NCI-H1694 (cell line): ENCODE measurements at regions not wholly inside any gene's neighbourhood (a gene's known extent, or its start where the extent isn't known, plus 50 kb on each side); places are given as distances from the start of the nearest gene placed in this dataset.
"Not testable (repeated sequence)": the region's sequence is repeated elsewhere in the genome, so short reads cannot be mapped to it uniquely, and the experiment has no call there.

Experiments
- DNase-seq: peaks from one replicate; lab custom pipeline; 2025; lab: John Stamatoyannopoulos, UW

DNA sequence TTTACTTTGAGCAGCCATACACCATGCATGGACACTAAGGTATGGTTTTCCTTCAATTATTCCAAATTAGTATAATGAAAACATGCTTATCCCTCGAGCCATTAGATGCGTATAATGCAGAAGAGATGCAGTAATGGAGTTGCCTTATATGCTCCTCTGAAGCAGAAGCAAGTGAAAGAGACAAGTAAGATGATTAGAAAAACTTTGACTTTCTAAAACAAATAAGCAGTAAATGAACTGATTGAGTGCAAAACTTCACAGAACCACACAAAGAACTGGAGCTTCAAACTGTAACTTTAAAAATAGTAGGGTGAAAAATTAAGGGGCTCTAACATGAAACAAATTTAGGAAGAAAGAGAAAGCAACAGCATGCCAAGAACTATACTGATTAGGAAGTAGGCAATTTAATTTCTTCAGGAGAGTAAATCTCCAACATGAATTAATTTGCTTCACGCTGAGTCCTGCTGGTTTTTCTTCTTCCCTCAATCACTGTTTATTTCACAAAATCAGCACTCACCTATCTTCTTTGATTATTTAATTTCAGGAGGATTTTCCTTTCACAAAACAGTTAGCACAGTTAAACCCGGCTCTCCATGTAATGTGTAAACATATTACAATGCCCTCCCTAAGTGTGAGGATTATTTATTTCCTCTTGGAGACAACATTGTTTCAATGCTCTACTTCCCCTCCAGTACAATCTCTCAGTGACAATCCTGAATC lies 90.3 kb upstream of the PAM start:
- no peak for DNase-seq

DNA sequence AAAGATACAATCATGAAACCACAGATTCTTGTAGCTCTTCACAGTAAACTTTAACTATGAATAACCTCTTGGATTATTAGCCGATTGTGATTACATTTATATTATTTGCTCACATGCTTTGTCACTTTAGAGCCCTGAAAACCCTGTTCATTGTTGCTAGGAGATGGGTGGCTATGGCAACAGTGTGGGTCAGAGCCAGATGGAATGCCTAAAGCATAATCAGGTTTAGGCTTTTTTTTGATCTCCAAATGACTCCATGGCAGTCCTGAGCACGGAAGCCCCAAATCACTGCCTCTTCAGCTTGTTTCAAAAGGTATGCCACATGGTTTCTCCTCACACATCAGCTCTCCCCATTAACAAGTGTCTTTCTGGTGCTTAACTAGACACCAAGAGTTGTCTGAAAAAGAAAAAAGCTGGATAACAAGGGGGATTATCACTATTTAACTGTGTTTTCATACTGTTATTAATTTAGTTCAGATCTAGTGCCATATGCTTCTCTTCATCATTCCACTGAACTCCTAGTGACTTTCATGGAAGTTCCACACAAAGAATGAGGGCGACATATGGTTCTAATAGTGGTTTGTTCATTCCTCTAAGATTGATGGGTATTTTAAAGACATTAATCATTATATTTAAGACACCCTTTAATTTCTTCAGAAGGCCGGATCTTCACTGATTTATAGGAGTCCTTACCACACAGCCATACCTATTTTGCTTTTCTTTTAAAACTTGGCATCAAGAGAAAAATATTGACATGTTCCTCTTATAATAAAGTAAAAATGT lies 88.8 kb upstream of the PAM start:
- DNase-seq, result peak; percentile 91

DNA sequence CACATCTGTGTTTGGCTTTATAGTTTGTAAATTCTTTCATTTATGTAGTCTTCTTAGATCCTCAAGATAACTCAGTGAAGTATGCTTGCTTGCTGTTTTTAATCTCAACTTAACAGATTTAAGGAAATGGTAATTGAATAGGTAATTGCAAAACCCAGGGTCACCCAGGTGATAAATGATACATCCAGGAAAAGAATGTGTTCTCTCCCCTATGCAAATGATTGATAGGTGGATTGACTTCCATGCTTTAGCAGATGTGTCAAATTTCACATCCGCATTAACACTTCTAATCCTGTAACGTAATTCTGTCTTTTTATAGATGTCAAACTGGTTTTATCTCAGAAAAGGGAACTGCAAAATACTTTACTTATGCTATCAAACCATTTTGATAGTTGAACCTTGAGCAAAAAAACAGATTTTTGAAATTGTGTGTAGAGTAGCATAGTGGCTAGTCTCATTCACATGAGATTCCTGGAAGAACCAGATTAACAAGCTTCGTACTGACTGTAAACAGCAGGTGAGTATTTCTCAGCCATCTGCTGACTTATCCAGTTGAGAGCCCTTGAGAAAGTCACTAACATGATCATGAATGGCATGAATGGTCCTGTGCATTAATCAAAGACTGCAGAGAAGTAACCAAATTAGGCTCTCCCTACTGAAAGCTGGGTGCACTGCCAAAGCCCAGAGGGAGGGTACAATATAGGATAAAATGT lies 86.7 kb upstream of the PAM start:
- DNase-seq, result no peak

DNA sequence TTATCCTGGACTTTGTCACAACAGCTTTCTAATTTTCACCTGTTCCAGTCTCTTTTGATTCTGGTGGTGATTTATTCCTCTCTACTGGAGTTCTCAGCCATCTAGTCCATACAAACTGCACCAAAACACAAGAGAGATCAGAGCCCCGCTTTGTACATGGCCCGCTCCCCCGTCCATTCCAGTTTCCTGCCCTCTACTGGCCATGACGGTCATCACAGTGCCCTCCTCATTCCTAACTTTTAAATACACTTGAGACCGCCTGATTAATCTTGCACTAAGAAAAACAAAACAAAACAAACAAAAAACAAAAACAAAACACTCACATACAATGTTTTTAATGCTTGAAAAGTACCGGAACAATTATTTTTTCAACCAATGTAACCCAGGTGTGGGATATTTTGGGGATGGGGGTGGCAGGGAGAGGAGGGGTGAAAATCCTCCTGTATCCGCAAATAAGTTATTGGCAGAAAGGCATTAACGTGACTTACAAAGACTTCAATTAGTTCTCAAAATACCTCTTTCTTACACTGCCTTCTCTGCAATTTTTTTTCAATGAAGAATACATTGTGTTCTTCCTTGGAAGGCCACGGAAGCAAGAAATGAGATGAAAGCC lies 84.8 kb upstream of the PAM start:
- no peak for DNase-seq

DNA sequence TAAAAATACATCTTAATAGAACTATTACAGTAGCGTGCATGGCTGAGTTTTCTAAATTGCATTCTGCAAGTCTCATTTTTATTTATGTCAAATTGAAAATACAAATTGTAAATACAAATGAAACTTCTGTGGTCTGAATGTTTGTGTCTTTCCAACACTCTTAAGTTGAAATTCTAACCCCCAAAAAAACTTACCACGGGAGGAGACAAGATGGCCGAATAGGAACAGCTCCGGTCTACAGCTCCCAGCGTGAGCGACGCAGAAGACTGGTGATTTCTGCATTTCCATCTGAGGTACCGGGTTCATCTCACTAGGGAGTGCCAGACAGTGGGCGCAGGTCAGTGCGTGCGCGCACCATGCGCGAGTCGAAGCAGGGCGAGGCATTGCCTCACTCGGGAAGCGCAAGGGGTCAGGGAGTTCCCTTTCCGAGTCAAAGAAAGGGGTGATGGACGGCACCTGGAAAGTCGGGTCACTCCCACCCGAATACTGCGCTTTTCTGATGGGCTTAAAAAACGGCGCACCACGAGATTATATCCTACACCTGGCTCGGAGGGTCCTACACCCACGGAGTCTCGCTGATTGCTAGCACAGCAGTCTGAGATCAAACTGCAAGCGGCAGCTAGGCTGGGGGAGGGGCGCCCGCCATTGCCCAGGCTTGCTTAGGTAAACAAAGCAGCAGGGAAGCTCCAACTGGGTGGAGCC lies 83.9 kb upstream of the PAM start:
- DNase-seq, result not testable (repeated sequence)

DNA sequence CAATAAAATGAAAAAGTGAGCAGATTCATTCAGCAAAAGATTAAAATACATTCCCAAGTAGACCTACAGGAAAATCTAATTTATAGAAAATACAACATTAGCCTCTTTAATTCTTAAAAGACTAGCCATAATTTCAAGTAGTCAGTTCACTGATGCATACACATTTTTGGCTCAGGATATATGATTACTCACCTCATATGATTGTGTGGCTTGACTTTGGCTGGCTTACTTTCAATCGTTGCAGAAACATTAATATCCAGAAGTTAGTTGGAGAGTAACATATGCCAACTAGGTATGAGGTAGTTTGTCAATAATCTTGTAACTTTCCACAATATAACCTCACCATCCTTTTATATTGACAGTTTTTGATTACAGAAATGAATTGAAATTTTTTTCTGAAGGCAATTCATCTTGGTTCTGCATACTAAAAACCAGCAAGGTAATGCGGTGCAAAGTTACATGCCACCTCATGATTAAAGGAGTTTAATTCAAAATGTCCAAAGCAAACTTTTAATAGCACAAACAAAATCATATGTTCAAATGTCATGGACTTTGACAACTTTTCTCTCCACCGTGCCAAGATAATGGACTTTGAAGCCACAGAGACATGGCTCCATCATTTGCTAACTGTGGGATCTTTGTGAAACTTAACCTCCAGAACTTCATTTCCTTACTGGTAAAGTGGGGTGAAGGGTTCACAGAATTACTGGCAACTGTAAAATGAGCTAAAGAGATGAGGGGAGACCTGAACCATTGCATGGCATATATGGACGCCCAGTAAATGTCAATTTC lies 76.6 kb upstream of the PAM start:
- no peak for DNase-seq

DNA sequence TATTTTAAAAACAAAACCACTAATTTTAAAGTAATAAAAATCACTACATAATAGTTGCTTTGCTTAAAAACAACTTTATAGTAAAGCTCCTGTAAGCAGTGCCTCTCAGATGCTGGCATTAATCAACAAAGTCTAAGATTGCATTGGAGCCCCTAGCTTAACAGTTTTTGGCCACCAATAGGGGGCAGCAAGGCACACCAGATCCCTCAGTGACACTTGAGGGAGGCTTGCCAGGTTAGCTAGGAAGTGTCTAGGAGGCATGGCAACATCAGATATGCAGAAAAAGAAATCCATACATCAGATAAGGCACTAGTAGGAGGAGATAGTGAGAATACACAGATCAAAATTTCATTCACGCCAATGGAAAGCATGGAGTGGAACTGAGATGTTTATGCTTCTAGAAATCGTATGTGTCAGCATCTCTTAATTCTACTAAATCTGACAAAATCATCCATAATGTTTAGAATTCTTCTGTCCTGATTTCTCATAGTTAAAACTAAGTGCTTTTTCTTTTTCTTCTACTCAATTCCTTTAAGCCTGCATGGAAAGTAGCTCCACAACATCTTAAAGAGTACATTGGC lies 73.6 kb upstream of the PAM start:
- DNase-seq, result peak; percentile 58

DNA sequence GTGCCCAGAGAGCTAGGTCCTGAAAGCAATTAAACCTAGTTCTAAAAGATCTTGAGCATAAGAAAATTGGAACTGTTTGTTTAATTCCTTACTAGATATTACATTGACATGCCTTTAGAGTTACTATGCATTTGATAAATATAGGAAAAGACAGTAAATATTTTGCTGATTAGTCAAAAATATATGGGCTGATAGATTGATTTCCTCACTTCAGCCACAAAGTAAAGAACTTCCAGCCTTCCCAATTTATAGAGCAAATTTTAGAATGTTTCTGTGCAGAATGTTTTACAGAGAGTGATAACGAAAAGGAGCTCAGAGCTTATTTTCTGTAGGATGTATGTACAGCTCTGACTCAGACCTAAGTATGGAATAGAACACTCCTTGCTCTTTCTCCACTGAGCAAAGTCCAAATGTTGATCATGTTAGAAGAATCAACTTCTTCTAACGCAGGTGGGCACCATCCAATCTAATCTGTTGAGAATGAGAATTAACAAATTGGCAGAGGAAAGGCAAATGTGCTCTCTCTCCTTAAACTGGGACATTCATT lies 72.9 kb upstream of the PAM start:
- no peak for DNase-seq

DNA sequence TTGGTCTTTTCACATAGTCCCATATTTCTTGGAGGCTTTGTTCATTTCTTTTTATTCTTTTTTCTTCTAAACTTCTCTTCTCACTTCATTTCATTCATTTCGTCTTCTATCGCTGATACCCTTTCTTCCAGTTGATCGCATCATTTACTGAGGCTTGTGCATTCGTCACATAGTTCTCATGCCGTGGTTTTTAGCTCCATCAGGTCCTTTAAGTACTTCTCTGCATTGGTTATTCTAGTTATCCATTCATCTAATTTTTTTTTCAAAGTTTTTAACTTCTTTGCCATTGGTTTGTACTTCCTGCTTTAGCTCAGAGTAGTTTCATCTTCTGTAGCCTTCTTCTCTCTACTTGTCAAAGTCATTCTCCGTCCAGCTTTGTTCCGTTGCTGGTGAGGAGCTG lies 67.0 kb upstream of the PAM start:
- DNase-seq, result not testable (repeated sequence)

DNA sequence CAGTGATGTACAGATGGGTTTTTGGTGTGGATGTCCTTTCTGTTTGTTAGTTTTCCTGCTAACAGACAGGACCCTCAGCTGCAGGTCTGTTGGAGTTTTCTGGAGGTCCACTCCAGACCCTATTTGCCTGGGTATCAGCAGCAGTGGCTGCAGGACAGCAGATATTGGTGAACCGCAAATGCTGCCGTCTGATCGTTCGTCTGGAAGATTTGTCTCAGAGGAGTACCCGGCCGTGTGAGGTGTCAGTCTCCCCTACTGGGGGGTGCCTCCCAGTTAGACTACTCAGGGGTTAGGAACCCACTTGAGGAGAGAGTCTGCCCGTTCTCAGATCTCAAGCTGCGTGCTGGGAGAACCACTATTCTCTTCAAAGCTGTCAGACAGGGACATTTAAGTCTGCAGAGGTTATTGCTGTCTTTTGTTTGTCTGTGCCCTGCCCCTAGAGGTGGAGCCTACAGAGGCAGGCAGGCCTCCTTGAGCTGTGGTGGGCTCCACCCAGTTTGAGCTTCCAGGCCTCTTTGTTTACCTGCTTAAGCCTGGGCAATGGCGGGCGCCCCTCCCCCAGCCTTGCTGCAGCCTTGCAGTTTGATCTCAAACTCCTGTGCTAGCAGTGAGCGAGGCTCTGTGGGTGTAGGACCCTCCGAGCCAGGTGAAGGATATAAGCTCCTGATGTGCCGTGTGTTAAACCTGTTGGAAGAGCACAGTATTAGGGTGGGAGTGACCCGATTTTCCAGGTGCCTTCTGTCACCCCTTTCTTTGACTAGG lies 66.3 kb upstream of the PAM start:
- not testable (repeated sequence) for DNase-seq

DNA sequence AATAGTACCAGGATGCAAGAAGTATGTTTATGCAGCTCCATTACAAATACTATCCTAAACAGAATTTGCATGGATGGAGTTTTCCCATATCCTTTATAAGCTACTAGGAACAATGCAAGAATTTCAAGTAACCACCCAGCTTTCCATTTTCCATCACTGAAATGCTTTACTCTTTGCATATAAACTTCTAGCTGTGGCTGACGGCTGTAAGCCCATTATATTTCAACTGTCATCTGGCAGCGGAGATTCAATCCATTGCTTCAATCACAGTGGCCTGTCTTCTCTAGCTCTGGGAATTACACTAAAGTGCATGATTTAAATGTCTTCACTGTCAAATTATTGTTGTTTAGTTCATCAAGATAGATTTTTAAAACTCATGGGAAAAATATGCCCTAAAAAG lies 64.2 kb upstream of the PAM start:
- no peak for DNase-seq

DNA sequence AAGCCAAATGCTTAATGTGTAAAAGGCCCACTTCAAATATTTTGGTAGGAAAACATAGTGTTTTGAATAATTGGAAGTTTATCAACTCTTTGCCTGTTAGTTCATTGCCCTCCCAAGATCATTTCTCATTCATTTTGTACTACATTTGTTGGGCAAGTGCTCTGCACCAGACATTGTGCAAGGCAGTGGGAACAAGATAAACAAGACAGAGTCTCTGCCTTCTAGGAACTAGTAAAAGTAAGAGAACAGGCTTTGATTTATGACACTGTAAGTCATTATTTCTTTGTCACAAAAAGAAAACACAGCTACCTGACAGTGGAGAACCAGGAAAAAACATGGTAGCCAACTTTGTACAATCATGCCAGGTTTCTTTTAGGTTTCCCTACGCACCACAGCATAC lies 63.7 kb upstream of the PAM start:
- no peak for DNase-seq

DNA sequence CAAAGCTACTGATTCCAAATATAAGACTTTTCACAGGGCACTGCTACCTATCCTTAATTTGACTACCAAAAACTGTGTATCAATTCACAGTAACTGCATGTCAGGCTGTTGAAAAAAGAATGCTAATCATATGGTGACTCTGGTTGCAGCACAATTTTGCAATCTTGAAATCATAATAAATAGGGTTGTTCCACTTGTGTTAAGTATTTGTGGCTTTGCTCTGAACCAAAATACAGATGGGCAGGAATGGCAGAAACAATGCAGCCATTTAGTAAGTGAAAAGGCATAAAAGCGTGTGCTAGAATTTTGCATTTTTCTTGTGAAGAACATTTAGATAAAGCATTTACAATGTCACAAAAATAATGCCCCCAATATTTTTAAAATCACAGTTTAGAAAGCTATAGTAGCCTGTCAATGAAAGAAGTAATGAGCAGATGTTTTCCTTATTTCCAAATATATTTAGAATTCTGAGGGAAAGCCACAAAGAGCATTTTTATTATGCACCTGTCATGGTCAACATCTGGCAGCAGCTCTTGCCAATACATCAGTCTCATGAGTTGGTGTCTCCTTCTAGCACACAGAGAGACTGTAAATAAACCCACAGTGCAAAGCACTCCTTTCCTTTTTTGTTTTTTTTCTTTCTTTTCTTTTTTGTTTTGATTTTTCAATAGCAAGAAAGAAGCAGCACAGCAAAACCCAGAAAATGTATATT lies 54.8 kb upstream of the PAM start:
- DNase-seq, result peak; percentile 12

DNA sequence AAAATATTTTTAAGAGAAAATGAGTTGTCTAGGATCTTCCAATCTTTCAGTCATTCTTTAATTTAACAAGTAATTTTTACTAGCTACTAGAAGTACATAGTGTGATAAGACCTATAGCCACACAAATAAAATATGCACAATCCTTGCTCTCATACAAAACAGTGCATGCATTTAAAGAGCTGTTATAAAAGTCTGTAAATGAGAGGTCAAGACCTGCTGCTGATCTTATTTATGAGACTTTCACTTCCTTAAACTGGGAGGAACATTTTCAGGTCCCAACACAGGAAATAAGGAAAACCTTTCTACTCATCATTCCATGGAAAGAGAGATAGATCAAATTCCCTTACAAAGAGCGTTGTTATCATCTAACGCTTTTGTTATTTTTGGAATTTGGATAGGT lies 54.2 kb upstream of the PAM start:
- DNase-seq, result no peak

DNA sequence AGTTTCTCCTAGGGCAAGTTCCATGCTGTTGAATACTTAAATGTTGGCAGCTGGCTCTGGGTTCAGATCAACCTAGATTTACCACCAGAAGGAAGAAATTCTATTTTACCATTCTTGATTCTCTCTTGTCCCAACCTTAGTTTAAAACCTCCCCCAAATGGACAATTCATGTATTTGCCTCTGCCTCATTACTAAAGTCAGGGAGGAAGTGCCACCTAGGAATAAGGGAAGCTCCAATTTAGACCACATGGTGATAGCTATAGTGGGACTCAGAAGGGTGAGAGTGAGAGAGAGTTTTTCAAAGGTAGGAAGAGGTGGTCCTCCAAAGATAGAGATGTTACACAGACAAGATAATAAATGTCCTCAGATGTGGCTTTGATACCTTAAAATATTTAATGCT lies 53.4 kb upstream of the PAM start:
- DNase-seq, result no peak
